ENCODE measurements at regions not wholly inside any gene's neighbourhood (a gene's known extent, or its start where the extent isn't known, plus 50 kb on each side); places are given as distances from the start of the nearest gene placed in this dataset.
"Not testable (repeated sequence)": the region's sequence is repeated elsewhere in the genome, so short reads cannot be mapped to it uniquely, and the experiment has no call there.

GRCh38 chr9:71271602-71272001, 150.2 kb upstream of the TRPM3 start:
- no peak for DNase-seq (ENCODE audit: low read depth)

- no peak for DNase-seq (ENCODE audit: low read depth)
Observed at GRCh38 chr9:71270554-71270953, 149.1 kb upstream of the TRPM3 start.

GRCh38 chr9:71269859-71270258, 148.4 kb upstream of the TRPM3 start:
- no peak for DNase-seq (ENCODE audit: low read depth)

- no peak for DNase-seq (ENCODE audit: low read depth)
Observed at GRCh38 chr9:71268871-71269635, 147.6 kb upstream of the TRPM3 start.

GRCh38 chr9:71263451-71263850, 142.0 kb upstream of the TRPM3 start:
- no peak for DNase-seq (ENCODE audit: low read depth)

DNA sequence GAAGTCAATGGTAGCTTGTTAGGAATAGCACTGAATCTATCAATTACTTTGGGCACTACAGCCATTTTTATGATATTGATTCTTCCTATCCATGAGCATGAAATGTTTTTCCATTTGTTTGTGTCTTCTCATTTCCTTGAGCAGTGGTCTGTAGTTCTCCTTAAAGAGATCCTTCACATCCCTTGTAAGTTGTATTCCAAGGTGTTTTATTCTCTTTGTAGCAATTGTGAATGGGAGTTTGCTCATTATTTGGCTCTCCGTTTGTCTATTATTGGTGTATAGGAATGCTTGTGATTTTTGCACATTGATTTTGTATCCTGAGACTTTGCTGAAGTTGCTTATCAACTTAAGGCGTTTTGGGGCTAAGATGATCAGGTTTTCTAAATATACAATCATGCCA, 139.0 kb upstream of the TRPM3 start:
- not testable (repeated sequence) for DNase-seq (ENCODE audit: low read depth)

DNA sequence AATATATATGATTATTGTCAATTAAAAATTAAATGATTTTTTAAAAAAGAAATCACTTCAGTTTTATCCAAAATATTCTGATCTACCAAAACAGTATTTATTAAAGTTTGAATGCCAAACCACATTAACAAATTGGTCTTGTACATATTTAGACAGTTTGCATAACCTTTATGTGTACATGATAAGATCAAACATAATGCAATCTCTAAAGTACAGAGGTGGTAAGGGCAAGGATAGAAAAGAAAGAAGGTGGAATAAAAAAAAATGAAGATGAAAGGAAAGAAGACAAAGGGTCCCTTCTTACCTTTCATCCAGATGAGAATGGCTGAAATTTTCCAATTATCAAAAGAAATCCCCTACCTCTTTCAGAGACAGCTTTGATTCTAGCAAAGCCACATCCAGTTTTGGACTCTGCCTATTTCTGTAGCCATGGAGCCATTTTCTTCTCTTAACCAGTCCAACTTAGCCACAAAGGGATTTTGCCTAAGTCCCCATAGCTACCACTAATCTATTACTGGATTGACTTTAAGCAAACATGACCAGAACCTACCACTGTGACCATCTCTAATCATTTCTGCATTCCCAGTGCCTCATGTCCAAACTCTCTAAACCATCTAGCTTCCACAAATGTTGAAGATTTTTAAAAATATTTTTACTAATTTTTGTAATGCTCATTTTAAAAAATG, 133.3 kb upstream of the TRPM3 start:
- no peak for DNase-seq (ENCODE audit: low read depth)

- no peak for DNase-seq (ENCODE audit: low read depth)
Observed at GRCh38 chr9:71253011-71253410, 131.6 kb upstream of the TRPM3 start.

DNA sequence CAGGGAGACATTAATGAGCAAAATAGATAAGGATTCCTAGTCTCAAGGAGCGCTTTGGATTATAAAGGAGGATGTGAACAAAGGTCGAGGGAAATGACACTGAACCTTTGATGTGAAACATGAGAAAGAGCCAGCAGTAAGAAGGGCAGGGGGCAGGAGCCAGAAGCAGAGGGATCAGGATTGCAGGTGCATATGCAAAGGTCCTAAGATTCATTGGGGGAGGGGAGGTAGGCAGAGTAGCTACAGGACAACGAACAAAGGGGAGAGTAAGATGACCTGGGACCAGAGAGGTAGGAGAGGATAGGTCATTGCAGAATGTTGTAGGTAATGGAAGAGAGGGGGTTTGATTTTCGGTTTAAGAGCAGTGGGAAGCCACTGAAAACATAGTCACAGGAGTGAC, 129.2 kb upstream of the TRPM3 start:
- DNase-seq (ENCODE audit: low read depth) = no peak

DNA sequence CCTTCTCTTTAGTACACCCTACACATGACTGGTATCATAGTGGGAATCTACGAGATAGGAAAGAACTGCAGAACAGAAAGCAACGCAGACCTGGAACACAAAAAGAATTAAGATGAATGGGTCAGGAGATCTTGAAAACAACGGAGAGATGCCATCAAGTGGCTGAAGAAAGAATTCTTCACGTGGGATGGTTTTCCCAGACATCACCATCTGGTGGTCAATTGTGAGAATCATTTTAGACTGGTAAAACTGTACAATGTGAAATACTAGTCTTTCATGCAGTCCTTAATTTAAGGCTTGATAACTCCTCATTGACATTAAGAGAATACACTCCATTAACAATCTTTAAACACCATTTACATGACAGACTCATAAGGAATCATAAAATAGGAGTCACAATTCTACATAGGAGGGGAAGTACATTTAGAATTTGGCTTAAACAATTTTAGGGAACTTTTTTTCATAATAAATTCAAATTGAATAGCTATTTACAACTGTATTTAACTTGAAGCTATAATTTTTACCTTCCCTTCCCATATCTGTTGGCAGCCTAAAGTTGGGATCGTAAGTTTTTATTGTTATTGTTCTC, 128.4 kb upstream of the TRPM3 start:
- DNase-seq (ENCODE audit: low read depth) = no peak

DNA sequence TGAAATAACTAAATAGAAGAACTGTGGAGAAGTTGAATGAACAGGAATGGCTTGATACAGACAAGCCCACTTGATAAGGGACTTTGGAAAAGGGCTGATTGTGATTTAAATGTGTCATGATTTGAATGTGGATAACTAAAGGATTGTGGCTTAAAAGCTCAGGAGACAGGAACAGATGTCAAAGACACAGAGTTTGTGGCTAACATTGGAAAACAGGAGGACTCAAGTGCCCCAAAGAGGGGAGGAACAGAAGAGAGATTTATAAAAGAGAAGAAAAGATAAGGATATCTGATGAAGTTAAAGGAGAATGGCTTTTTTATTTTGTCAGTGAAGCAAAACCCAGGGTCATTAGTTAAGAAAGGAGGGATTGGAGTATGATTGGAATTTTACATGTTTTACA, 124.2 kb upstream of the TRPM3 start:
- DNase-seq (ENCODE audit: low read depth) = no peak

GRCh38 chr9:71243951-71244350, 122.5 kb upstream of the TRPM3 start:
- no peak for DNase-seq (ENCODE audit: low read depth)

DNA sequence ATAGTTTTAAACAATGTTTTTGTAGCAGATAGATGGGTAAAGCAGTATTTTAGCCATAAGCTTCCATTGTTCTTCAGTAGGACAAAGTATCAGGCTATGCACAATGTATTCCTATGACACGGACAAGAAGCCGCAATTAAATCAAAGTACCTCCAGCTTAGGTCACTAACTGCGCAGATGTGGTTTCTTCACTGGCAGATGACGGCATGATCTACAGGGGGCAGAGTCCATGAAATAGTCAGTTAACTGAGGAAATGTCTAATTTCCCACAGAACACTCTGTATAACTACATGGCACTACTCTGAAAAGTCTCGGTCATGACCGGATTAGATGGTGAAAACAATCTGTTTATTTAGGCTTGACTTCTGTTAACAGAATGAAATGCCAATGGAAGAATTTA, 120.7 kb upstream of the TRPM3 start:
- DNase-seq (ENCODE audit: low read depth) = no peak

- no peak for DNase-seq (ENCODE audit: low read depth)
Observed at GRCh38 chr9:71237051-71237450, 115.6 kb upstream of the TRPM3 start.

- DNase-seq (ENCODE audit: low read depth) = no peak
Observed at GRCh38 chr9:71233646-71234045, 112.2 kb upstream of the TRPM3 start.

GRCh38 chr9:71223953-71224538, 102.6 kb upstream of the TRPM3 start:
- no peak for DNase-seq (ENCODE audit: low read depth)

DNA sequence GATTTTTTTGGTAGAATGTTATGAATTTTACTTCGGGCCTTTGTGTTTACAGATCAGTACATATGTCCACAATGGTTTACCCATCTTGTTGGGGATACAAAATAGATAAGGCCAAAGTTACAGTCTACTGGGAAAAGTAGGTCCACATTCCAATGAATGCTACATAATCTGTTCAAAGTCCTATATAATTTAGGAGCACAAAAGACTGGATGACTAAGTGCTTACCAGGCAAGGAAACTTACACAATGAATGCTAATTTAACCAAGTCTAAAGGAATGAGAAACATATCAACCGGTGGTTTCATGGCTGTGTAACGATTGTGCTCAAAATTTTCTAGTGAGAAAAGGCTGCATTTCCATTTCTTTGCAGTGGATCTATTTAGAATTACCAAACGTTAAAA, 97.4 kb upstream of the TRPM3 start:
- no peak for DNase-seq (ENCODE audit: low read depth)

DNA sequence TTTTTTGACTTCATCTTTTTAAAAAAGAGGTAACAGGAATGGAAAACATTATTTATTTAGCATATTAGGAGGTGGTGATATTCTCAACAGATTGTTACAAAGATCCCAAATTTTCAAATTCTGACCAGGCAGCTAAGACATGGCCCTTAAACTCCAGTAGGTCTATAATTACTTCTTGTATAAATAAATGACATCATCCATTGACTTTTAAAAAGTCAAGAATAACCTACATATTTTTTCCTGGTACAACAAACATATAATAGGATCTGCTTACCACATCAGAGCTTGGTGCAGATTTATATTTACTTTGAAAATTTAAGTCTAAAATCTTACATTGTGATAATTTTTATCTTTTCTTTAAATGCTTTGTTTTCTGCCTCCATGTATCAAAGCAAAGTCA, 92.2 kb upstream of the TRPM3 start:
- no peak for DNase-seq (ENCODE audit: low read depth)

GRCh38 chr9:71210326-71210725, 88.9 kb upstream of the TRPM3 start:
- no peak for DNase-seq (ENCODE audit: low read depth)

- DNase-seq (ENCODE audit: low read depth) = no peak
Observed at GRCh38 chr9:71209890-71210289, 88.5 kb upstream of the TRPM3 start.

DNA sequence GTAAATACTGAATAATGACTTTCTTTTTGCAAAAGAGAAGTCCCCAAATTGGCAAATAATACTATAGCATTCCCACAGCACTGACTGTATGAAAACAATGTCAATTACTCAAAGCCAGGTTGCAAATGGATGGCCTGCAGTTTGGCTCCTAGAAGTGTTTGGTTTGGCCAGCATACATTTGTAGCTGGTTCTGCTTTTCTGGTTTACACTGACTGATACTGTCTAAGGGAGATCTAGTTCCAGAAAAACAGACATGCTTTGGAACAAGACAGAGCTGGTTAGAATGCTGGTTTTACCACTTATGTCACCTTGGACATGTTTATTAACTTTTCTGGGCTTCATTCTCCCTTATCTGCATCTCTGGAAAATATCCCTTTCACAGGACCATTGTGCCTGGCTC, 81.5 kb upstream of the TRPM3 start:
- no peak for DNase-seq (ENCODE audit: low read depth)

DNA sequence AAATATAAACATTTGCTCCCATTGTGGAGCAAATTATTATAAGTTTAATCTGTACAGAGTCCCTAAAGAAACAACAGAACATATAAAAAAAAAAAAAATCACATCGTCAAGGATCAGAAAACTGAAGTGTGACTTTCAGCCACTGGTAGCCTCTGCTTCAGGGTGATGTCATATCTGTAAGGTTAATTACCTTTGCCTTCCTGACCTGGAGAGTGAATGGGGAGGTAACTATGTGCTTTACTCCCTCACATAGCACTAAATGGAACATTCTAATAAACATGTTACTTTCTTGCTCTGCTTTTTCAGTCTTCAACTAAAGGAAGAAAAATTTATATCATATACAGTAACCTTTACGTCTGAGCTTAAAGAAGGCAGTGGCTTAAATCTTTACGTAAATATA, 70.3 kb upstream of the TRPM3 start:
- no peak for DNase-seq (ENCODE audit: low read depth)

DNA sequence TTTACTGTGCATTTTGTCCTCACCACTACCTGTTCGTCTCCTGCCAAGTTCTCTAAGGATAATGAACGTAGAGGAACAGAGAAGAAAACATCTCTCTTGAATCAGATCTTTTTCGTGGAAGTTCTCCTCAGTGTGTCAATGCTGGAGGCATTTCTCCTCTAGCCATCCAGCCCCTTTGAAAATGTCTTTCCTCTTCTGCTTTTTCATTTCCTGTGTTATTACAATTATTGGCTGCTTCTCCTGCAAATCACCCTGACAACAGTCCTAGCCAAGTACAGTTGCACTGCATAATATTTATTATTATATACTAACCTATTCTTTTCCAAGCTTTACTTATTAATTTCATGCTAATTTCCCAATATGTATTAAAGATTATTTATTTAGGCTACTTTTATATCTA, 61.8 kb upstream of the TRPM3 start:
- DNase-seq (ENCODE audit: low read depth) = no peak

All from stimulated activated CD8-positive, alpha-beta memory T cell treated with anti-CD3 and anti-CD28 coated beads, Interleukin-15, amount 100 ng/mL, for 1 hour (primary cell).